ENCODE measurements at regions not wholly inside any gene's neighbourhood (a gene's known extent, or its start where the extent isn't known, plus 50 kb on each side); places are given as distances from the start of the nearest gene placed in this dataset.
"Not testable (repeated sequence)": the region's sequence is repeated elsewhere in the genome, so short reads cannot be mapped to it uniquely, and the experiment has no call there.

DNA sequence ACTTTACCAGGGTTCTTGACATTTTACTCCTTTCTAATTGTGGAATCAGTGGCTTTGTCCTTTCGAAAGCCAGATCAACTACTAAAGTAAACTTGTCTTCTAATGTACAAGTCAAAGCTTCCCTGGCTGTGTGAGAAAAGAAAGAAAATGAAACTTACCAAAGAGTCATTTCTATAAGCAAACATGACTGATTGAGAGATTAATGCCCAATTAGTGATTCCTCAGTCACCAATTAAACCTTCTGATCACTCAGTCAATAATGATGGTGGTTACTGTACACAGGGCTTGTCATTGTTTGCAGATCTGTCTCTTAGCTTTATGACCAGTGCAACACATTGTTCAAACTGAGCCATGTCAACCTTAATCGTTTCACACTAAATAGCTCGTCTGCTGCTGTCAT is 1168.4 kb upstream of the CITED2 start:
- DNase-seq = no peak

GRCh38 chr6:140541288-140541687 is 1166.8 kb upstream of the CITED2 start:
- DNase-seq = no peak

DNA sequence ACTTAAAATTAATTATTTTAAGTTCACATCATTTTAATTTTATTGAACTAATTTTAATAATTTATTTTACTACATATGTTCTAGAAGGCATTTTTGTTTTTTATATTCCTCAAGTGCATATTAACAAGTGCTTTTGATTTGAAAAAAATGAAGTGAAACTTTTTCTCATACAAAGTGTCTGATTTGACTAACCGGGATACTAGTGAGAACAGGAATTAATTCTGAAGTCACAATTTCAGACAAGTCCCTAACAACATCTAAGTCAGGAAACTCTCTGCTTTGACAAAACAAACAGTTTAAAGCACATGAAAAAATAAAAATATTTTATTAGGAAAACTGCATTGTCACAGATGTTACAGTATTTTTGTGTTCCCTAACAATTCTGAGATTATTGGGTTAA is 1166.3 kb upstream of the CITED2 start:
- no peak for DNase-seq

DNA sequence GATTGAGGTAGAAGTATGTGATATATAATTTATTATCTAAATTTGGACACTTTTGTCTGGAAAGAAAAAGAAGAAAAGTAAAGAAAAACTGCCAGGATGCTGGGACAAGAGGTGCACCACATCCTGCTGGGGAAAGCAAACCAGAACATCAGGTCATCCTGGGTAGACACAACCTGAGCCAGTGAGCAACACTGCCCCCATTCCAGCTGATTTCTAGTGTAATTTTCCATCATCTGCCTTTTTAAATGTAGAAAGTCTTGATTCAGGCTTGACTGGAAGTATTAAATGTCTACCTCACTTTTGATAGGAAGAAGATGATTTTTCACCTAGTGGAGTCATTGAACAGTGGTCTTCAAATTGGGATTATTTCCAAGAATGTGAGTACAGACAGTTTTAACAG is 1164.5 kb upstream of the CITED2 start:
- DNase-seq = no peak

- no peak for DNase-seq
Observed at GRCh38 chr6:140537834-140538705, 1163.6 kb upstream of the CITED2 start.

DNA sequence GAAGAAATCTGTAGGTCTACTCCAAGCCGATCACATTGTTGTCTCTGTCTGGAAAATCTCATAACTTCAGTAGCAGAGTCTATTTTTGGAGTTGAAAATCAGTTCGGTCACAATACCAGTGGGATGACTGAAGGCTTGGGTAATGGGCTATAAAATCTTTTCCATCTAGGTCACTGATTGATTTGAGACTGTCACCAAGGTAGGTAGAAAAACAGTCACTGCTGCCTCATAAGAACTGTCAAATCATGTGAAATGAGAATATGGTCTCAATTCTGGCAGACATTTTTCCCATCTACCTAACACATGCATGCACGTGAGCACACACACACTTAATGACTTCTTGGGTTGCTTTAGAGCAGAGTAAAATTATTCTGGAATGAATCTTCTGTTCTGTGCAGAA is 1162.8 kb upstream of the CITED2 start:
- no peak for DNase-seq

DNA sequence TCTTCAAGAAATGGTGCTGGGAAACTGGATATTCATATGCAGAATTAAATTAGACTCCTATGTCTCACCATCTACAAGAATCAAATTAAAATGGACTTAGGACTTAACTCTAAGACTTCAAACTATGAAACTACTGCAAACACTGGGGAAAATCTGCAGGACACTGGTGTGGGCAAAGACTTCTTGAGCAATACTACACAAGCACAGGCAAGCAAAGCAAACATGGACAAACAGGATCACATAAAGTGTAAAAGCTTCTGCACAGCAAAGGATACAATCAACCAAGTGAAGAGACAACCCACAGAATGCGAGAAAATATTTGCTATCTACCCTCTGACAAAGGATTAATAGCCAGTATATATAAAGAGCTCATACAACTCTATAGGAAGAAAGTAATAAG is 1161.1 kb upstream of the CITED2 start:
- no peak for DNase-seq

GRCh38 chr6:140533526-140533925 is 1159.1 kb upstream of the CITED2 start:
- no peak for DNase-seq

- DNase-seq = no peak
Observed at GRCh38 chr6:140504776-140505175, 1130.3 kb upstream of the CITED2 start.

- DNase-seq = no peak
Observed at GRCh38 chr6:140500849-140501248, 1126.4 kb upstream of the CITED2 start.

DNA sequence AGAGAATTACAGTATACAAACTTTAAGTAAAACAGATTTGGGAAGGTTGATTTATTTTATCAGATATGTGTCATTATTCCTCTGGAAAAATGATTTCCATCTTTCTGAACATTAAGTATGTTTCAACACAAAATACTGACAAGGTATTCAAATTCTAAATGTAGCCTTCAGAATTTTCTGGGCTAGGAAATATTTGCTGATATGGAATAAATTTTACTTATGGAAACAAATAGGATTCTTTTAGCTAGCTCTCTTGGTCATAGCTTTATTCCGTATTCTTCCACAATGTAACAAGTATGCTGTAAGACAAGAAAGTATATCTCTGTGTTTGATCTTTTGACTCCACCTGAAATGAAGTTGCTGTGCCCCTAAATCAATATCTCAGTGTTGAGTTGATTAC is 1125.2 kb upstream of the CITED2 start:
- DNase-seq = no peak

- no peak for DNase-seq
Observed at GRCh38 chr6:140494321-140495108, 1120.1 kb upstream of the CITED2 start.

GRCh38 chr6:140493470-140493869 is 1119.0 kb upstream of the CITED2 start:
- not testable (repeated sequence) for DNase-seq

GRCh38 chr6:140490081-140490480 is 1115.6 kb upstream of the CITED2 start:
- DNase-seq = no peak

- no peak for DNase-seq
Observed at GRCh38 chr6:140487586-140487985, 1113.1 kb upstream of the CITED2 start.

DNA sequence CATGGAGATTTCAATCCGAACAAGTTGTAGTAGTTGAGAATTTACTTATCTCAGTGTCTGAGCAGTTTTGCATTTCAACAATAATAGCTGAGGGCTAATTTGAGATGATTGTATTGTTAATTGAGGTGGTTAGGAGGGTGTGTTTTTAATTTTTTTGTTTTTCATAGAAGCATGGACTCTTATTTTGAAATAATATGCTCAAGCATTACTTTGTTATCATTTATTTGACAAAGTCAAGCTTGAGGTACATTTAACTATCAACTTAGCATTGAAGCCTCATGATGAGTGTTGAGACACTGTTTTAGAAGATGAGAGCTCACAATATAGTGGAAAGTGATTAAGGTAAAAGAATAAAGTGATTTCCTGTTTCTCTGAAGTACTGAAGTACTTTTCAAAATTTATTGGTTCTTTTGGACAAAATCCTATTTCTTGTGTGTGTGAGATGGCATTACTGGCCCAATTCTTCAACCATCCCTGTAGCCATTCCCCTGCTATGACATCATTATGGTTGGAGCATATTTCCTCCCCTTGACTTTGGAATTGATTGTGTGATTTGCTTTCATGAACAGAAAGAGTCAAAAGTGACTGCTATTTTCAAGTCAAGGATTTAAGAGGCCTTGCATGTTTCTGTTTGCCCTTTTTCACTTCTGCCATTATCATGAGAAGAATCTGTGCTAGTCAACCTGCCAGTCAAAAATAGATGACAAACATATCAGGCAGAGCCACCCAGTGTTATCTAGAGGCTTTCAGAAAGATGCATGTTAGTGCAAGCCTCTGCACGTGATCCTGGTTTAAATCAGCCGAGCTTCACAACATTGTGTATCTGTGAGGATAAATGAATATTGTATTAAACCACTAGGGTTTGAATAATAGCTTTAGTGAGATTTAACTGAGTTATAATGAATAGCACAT is 1112.3 kb upstream of the CITED2 start:
- DNase-seq = no peak

GRCh38 chr6:140485740-140486449 is 1111.4 kb upstream of the CITED2 start:
- no peak for DNase-seq

- no peak for DNase-seq
Observed at GRCh38 chr6:140480852-140481251, 1106.4 kb upstream of the CITED2 start.

GRCh38 chr6:140478631-140479030 is 1104.2 kb upstream of the CITED2 start:
- DNase-seq = no peak

DNA sequence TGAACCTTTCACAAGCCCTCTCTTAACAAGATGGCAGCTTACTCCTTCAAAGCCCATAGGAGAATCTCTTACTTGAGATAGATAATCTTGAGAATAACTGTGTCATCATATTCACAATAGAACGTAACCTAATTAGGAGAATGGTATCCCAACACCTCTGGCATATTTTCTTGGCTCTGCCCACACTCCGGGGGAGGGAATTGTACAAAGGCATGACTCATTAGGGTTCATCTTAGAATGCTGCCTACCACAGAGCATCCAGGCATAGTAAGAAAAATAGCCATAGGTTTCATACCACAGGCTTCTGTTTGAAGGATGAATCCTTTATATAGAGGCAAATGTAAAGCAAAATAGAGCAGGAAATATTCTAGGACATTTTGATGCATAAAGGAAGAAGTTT is 1100.6 kb upstream of the CITED2 start:
- no peak for DNase-seq

DNA sequence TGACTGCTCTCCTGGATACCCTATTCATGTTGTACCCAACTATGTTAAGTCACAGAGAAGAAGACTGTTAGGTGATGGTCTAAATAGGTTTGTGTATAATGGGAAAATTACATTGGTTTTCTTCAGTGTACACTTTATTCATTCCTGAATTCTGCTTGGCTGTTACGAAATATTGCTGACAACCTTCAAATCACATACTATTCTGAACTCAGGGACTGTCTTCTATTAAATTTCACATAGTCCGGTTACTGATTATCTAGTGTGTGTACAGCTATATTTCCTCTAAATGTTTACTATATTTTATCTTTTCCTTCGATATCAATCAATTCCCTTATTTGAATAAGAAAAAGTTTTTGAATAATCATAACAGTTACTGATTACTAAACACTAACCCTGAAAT is 1090.3 kb upstream of the CITED2 start:
- no peak for DNase-seq

GRCh38 chr6:140463312-140463710 is 1088.9 kb upstream of the CITED2 start:
- DNase-seq = no peak
